ENCODE measurements at regions not wholly inside any gene's neighbourhood (a gene's known extent, or its start where the extent isn't known, plus 50 kb on each side); places are given as distances from the start of the nearest gene placed in this dataset.

GRCh38 chr7:32316839-32317238 is 173.3 kb downstream of the LSM5 start:
- CTCF ChIA-PET, result no interaction called here
- DNase-seq (ENCODE audit: low read depth, low spot score), result no peak
- no peak overlapping the region for H3K4me3 ChIP-seq (ENCODE audit: low read depth, low read length)
- POLR2A ChIA-PET, result no interaction called here
- TF ChIP-seq, protein P1, sequence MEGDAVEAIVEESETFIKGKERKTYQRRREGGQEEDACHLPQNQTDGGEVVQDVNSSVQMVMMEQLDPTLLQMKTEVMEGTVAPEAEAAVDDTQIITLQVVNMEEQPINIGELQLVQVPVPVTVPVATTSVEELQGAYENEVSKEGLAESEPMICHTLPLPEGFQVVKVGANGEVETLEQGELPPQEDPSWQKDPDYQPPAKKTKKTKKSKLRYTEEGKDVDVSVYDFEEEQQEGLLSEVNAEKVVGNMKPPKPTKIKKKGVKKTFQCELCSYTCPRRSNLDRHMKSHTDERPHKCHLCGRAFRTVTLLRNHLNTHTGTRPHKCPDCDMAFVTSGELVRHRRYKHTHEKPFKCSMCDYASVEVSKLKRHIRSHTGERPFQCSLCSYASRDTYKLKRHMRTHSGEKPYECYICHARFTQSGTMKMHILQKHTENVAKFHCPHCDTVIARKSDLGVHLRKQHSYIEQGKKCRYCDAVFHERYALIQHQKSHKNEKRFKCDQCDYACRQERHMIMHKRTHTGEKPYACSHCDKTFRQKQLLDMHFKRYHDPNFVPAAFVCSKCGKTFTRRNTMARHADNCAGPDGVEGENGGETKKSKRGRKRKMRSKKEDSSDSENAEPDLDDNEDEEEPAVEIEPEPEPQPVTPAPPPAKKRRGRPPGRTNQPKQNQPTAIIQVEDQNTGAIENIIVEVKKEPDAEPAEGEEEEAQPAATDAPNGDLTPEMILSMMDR (IDR thresholded peaks at IDR 0.05; ENCODE audit: insufficient read depth, low read length, missing control alignments), result no peak

GRCh38 chr7:32314761-32315160 is 175.4 kb downstream of the LSM5 start:
- TF ChIP-seq, protein P1 (IDR thresholded peaks at IDR 0.05; ENCODE audit: insufficient read depth, low read length, missing control alignments), result no peak
- no peak overlapping the region for H3K4me3 ChIP-seq (ENCODE audit: low read depth, low read length)
- ChIA-PET CTCF (no interaction called here), POLR2A (no interaction called here)
- DNase-seq (ENCODE audit: low read depth, low spot score), result no peak

DNA sequence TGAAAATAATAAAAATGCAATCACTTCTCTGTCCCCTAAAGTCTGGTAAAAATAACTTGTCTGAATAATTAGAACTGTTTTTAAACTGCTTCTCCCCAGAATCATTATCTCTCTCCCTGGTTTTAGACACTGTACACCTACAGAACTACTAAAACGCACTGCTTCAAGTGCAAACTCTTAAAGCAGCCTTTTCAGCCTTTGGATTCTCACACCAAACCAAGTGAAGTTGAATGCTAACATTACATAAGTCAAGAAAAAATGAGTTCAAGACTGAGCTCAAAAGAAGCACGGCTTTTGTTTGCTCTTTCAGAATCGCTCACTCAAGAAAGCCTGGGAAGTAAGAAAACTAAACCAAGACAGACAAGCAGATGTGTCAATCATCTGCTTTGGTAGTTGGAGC is 188.8 kb downstream of the LSM5 start:
- CTCF ChIA-PET, result no interaction called here

DNA sequence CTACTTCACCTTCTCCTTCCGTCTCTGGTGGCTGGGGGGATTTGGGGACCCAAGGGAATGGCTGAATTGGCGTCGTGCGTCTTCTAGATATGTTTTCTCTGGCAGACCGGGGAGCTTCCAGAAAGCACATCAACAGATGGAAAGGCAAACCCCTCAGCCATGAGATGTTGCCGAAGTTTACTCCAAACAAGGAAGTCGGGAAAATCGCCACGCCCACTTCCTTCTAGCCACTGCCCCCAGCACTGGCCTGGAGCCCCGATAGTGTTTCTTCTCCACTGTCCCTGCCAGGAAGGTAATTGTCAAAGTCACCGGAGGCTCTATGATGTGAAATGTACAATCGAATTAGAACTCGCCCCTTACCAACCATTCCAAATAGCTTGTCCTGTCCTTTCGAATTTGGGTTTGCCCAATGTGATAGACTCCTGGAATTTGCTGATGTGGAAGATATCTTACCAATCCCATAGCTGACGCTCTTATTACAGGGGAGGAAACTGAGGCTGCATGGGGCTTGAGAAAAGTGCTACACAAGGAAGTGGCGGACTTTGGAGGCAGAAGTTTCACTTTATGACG is 191.0 kb downstream of the LSM5 start:
- no peak for DNase-seq (ENCODE audit: low read depth, low spot score)
- TF ChIP-seq, protein P1 (IDR thresholded peaks at IDR 0.05; ENCODE audit: insufficient read depth, low read length, missing control alignments), result no peak
- ChIA-PET POLR2A (no interaction called here), CTCF (no interaction called here)
- peak overlapping the region; percentile 32 for H3K4me3 ChIP-seq (ENCODE audit: low read depth, low read length)

More for the DNA sequence above, 188.8 kb downstream of the LSM5 start:
- POLR2A ChIA-PET, result no interaction called here
- no peak overlapping the region for H3K4me3 ChIP-seq (ENCODE audit: low read depth, low read length)
- no peak for DNase-seq (ENCODE audit: low read depth, low spot score)
- TF ChIP-seq, protein P1 (IDR thresholded peaks at IDR 0.05; ENCODE audit: insufficient read depth, low read length, missing control alignments), result no peak

- POLR2A ChIA-PET, result no interaction called here
- TF ChIP-seq, protein P1 (IDR thresholded peaks at IDR 0.05; ENCODE audit: insufficient read depth, low read length, missing control alignments), result no peak
- peak overlapping the region; percentile 32 for H3K4me3 ChIP-seq (ENCODE audit: low read depth, low read length)
- DNase-seq (ENCODE audit: low read depth, low spot score), result no peak
- CTCF ChIA-PET, result no interaction called here
Observed at GRCh38 chr7:32298408-32299132, 191.6 kb downstream of the LSM5 start.

- no peak for DNase-seq (ENCODE audit: low read depth, low spot score)
- TF ChIP-seq, protein P1 (IDR thresholded peaks at IDR 0.05; ENCODE audit: insufficient read depth, low read length, missing control alignments), result no peak
- H3K4me3 ChIP-seq (ENCODE audit: low read depth, low read length), result no peak overlapping the region
- ChIA-PET CTCF (no interaction called here), POLR2A (no interaction called here)
Observed at GRCh38 chr7:32293833-32294232, 196.3 kb downstream of the LSM5 start.

All from AG04449 (cell line).